Choroid plexus epithelial cell (primary cell): ENCODE measurements at regions not wholly inside any gene's neighbourhood (a gene's known extent, or its start where the extent isn't known, plus 50 kb on each side); places are given as distances from the start of the nearest gene placed in this dataset.

ENCODE experiments used
- DNase-seq: peaks from one replicate; pipeline ENCODE4 v3.0.0-alpha.2; 2010; ENCODE audit warnings: low read depth
- H3K4me3 ChIP-seq: 2 replicates; pipeline ENCODE4 v1.5.1; 2011; ENCODE audit warnings: low read depth, mild to moderate bottlenecking, control low read depth, low read length, moderate library complexity
- CTCF ChIP-seq: conservative IDR thresholded peaks from 2 replicates; pipeline ENCODE4 v1.5.1; 2011; ENCODE audit warnings: low read depth, mild to moderate bottlenecking, control low read depth, inconsistent platforms, low read length, moderate library complexity

GRCh38 chr9:2958219-2958618, 114.3 kb upstream of the PUM3 start:
- no peak overlapping the region for H3K4me3 ChIP-seq
- no peak for DNase-seq
- TF ChIP-seq CTCF = no peak

- TF ChIP-seq CTCF = no peak
- no peak for DNase-seq
- H3K4me3 ChIP-seq = no peak overlapping the region
Observed at GRCh38 chr9:2957656-2958200, 113.8 kb upstream of the PUM3 start.

- no peak overlapping the region for H3K4me3 ChIP-seq
- TF ChIP-seq CTCF = no peak
- peak; percentile 1 for DNase-seq
Observed at GRCh38 chr9:2955575-2955974, 111.7 kb upstream of the PUM3 start.

- TF ChIP-seq CTCF = no peak
- DNase-seq = no peak
- no peak overlapping the region for H3K4me3 ChIP-seq
Observed at GRCh38 chr9:2939368-2939767, 95.5 kb upstream of the PUM3 start.

GRCh38 chr9:2936221-2936620, 92.3 kb upstream of the PUM3 start:
- no peak for DNase-seq
- TF ChIP-seq CTCF = no peak
- no peak overlapping the region for H3K4me3 ChIP-seq

- H3K4me3 ChIP-seq = no peak overlapping the region
- no peak for DNase-seq
- no peak for TF ChIP-seq CTCF
Observed at GRCh38 chr9:2934883-2935282, 91.0 kb upstream of the PUM3 start.

- no peak for DNase-seq
- TF ChIP-seq CTCF = no peak
- no peak overlapping the region for H3K4me3 ChIP-seq
Observed at GRCh38 chr9:2934241-2934650, 90.4 kb upstream of the PUM3 start.
